ENCODE measurements at regions not wholly inside any gene's neighbourhood (a gene's known extent, or its start where the extent isn't known, plus 50 kb on each side); places are given as distances from the start of the nearest gene placed in this dataset.

DNA sequence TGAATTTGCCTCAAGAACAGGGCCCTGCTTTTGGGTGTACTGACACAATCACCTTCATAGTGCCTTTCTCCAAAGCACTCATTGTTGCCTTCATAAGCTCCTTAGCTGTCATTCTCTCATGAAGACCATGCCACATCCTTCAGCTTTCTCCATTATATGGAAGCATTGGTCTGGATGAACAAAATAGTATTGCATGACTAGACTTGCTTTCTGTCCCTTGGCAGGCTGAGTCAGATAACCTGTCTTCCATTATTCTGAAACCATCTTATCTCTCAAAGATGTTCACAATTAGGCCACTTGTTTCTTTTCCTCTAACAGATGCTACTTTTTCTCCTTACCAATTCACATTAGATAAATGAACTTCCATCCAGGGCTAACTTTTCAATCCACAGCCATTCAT is 297.9 kb downstream of the IRX1 start:
- TF ChIP-seq CTCF (IDR thresholded peaks at IDR 0.05; ENCODE audit: insufficient read depth, low read depth, low read length) (no peak), EZH2 (IDR thresholded peaks at IDR 0.05; ENCODE audit: insufficient read depth, low read length) (no peak)
